ENCODE measurements at regions not wholly inside any gene's neighbourhood (a gene's known extent, or its start where the extent isn't known, plus 50 kb on each side); places are given as distances from the start of the nearest gene placed in this dataset.

GRCh38 chr16:55179852-55180585 is 144.0 kb upstream of the IRX6 start:
- in situ Hi-C loops (cut with MboI; ENCODE audit: low sequenced_read_pairs, unreplicated experiment), result no loop called here
- no peak for DNase-seq (ENCODE audit: low spot score)
- TF ChIP-seq CTCF (IDR thresholded peaks at IDR 0.05; ENCODE audit: borderline replicate concordance, control extremely low read depth, extremely low read depth, insufficient read depth, missing control alignments), result no peak

- DNase-seq (ENCODE audit: low spot score), result no peak
- in situ Hi-C loops (cut with MboI; ENCODE audit: low sequenced_read_pairs, unreplicated experiment), result no loop called here
- TF ChIP-seq CTCF (IDR thresholded peaks at IDR 0.05; ENCODE audit: borderline replicate concordance, control extremely low read depth, extremely low read depth, insufficient read depth, missing control alignments), result no peak
Observed at GRCh38 chr16:55184052-55184451, 140.0 kb upstream of the IRX6 start.

- in situ Hi-C loops (cut with MboI; ENCODE audit: low sequenced_read_pairs, unreplicated experiment), result no loop called here
- no peak for TF ChIP-seq CTCF (IDR thresholded peaks at IDR 0.05; ENCODE audit: borderline replicate concordance, control extremely low read depth, extremely low read depth, insufficient read depth, missing control alignments)
- no peak for DNase-seq (ENCODE audit: low spot score)
Observed at GRCh38 chr16:55184619-55185018, 139.4 kb upstream of the IRX6 start.

GRCh38 chr16:55189224-55189623 is 134.8 kb upstream of the IRX6 start:
- in situ Hi-C loops (cut with MboI; ENCODE audit: low sequenced_read_pairs, unreplicated experiment), result no loop called here
- no peak for DNase-seq (ENCODE audit: low spot score)
- no peak for TF ChIP-seq CTCF (IDR thresholded peaks at IDR 0.05; ENCODE audit: borderline replicate concordance, control extremely low read depth, extremely low read depth, insufficient read depth, missing control alignments)

GRCh38 chr16:55189682-55190636 is 134.0 kb upstream of the IRX6 start:
- no peak for TF ChIP-seq CTCF (IDR thresholded peaks at IDR 0.05; ENCODE audit: borderline replicate concordance, control extremely low read depth, extremely low read depth, insufficient read depth, missing control alignments)
- in situ Hi-C loops (cut with MboI; ENCODE audit: low sequenced_read_pairs, unreplicated experiment), result no loop called here
- no peak for DNase-seq (ENCODE audit: low spot score)

GRCh38 chr16:55192734-55193133 is 131.3 kb upstream of the IRX6 start:
- in situ Hi-C loops (cut with MboI; ENCODE audit: low sequenced_read_pairs, unreplicated experiment), result no loop called here
- DNase-seq (ENCODE audit: low spot score), result no peak
- no peak for TF ChIP-seq CTCF (IDR thresholded peaks at IDR 0.05; ENCODE audit: borderline replicate concordance, control extremely low read depth, extremely low read depth, insufficient read depth, missing control alignments)
